NCI-H774 (cell line): ENCODE measurements at regions not wholly inside any gene's neighbourhood (a gene's known extent, or its start where the extent isn't known, plus 50 kb on each side); places are given as distances from the start of the nearest gene placed in this dataset.

Source experiments
- DNase-seq: peaks from one replicate; lab custom pipeline; 2025; lab: John Stamatoyannopoulos, UW

- no peak for DNase-seq
These were observed 104.6 kb upstream of the TEX51 start for GRCh38 chr2:126793885-126794613.

GRCh38 chr2:126795656-126796055, 103.0 kb upstream of the TEX51 start:
- no peak for DNase-seq

- no peak for DNase-seq
These were observed 101.6 kb upstream of the TEX51 start for GRCh38 chr2:126796931-126797621.

GRCh38 chr2:126797622-126798275, 100.9 kb upstream of the TEX51 start:
- DNase-seq: no peak

- no peak for DNase-seq
These were observed 100.2 kb upstream of the TEX51 start for GRCh38 chr2:126798276-126799140.

- no peak for DNase-seq
These were observed 99.4 kb upstream of the TEX51 start for GRCh38 chr2:126799301-126799700.

GRCh38 chr2:126801473-126801872, 97.2 kb upstream of the TEX51 start:
- DNase-seq: no peak

GRCh38 chr2:126802316-126802715, 96.4 kb upstream of the TEX51 start:
- DNase-seq: no peak

GRCh38 chr2:126802774-126803433, 95.8 kb upstream of the TEX51 start:
- no peak for DNase-seq

GRCh38 chr2:126803434-126803775, 95.3 kb upstream of the TEX51 start:
- DNase-seq: no peak

- no peak for DNase-seq
These were observed 94.3 kb upstream of the TEX51 start for GRCh38 chr2:126804347-126804746.

- no peak for DNase-seq
These were observed 89.8 kb upstream of the TEX51 start for GRCh38 chr2:126808929-126809328.

GRCh38 chr2:126809340-126809739, 89.3 kb upstream of the TEX51 start:
- no peak for DNase-seq

GRCh38 chr2:126810001-126810400, 88.7 kb upstream of the TEX51 start:
- DNase-seq: no peak

GRCh38 chr2:126811101-126811500, 87.6 kb upstream of the TEX51 start:
- no peak for DNase-seq

GRCh38 chr2:126817172-126817571, 81.5 kb upstream of the TEX51 start:
- DNase-seq: no peak

- no peak for DNase-seq
These were observed 76.6 kb upstream of the TEX51 start for GRCh38 chr2:126822115-126822514.

- DNase-seq: no peak
These were observed 75.8 kb upstream of the TEX51 start for GRCh38 chr2:126822921-126823320.

- no peak for DNase-seq
These were observed 74.7 kb upstream of the TEX51 start for GRCh38 chr2:126823951-126824350.

GRCh38 chr2:126824663-126825062, 74.0 kb upstream of the TEX51 start:
- DNase-seq: no peak

- no peak for DNase-seq
These were observed 73.4 kb upstream of the TEX51 start for GRCh38 chr2:126825316-126825715.

GRCh38 chr2:126826491-126826890, 72.2 kb upstream of the TEX51 start:
- DNase-seq: no peak
